Loucy (cell line): ENCODE measurements at regions not wholly inside any gene's neighbourhood (a gene's known extent, or its start where the extent isn't known, plus 50 kb on each side); places are given as distances from the start of the nearest gene placed in this dataset.

Experiments used
- H2AFZ ChIP-seq: fragments of 200-600 bp; sonication (generic); 2 replicates; pipeline ENCODE4 v1.6.0; 2016; ENCODE audit warnings: antibody characterized with exemption, mild to moderate bottlenecking, low read length, moderate library complexity
- H3F3A ChIP-seq: fragments of 200-600 bp; 2 replicates; pipeline ENCODE4 v1.6.0; 2016; ENCODE audit warnings: antibody characterized with exemption, low read depth, mild to moderate bottlenecking
- H3K27me3 ChIP-seq: fragments of 200-600 bp; sonication (generic); 2 replicates; pipeline ENCODE4 v1.6.1; 2014; ENCODE audit warnings: low read length, mild to moderate bottlenecking; ENCODE audit not compliant: insufficient read depth, poor library complexity, severe bottlenecking
- H3K36me3 ChIP-seq: fragments of 200-600 bp; sonication (generic); 2 replicates; pipeline ENCODE4 v1.6.1; 2016; ENCODE audit warnings: low read length; ENCODE audit not compliant: insufficient read depth
- H3K4me1 ChIP-seq: fragments of 200-600 bp; sonication (generic); 2 replicates; pipeline ENCODE4 v1.5.1; 2014; ENCODE audit warnings: low read length, mild to moderate bottlenecking; ENCODE audit not compliant: insufficient read depth, poor library complexity, severe bottlenecking
- H3K4me2 ChIP-seq: fragments of 200-600 bp; sonication (generic); 2 replicates; pipeline ENCODE4 v1.6.0; 2014; ENCODE audit warnings: antibody characterized with exemption, low read length, low read depth, mild to moderate bottlenecking; ENCODE audit not compliant: poor library complexity, severe bottlenecking
- H3K4me3 ChIP-seq: fragments of 200-600 bp; sonication (generic); 2 replicates; pipeline ENCODE4 v1.5.1; 2014; ENCODE audit warnings: low read length, mild to moderate bottlenecking, mixed read lengths; ENCODE audit not compliant: poor library complexity, severe bottlenecking
- H3K79me2 ChIP-seq: fragments of 200-600 bp; sonication (generic); 2 replicates; pipeline ENCODE4 v1.6.1; 2014; ENCODE audit warnings: low read length; ENCODE audit not compliant: insufficient read depth
- H3K9ac ChIP-seq: fragments of 200-600 bp; sonication (generic); 2 replicates; pipeline ENCODE4 v1.6.0; 2014; ENCODE audit warnings: mild to moderate bottlenecking, low read depth, low read length, moderate library complexity; ENCODE audit not compliant: poor library complexity, severe bottlenecking
- H3K9me2 ChIP-seq: fragments of 200-600 bp; sonication (generic); replicated peaks from 2 replicates; pipeline ENCODE4 v1.6.1; 2016; ENCODE audit warnings: low read depth, low read length, mixed read lengths
- H3K9me3 ChIP-seq: fragments of 200-600 bp; sonication (generic); 2 replicates; pipeline ENCODE4 v1.6.1; 2014; ENCODE audit warnings: mild to moderate bottlenecking, antibody characterized with exemption, low read length, low read depth; ENCODE audit not compliant: insufficient read depth
- H4K20me1 ChIP-seq: fragments of 200-600 bp; sonication (generic); 2 replicates; pipeline ENCODE4 v1.6.0; 2014; ENCODE audit warnings: antibody characterized with exemption, low read length, mild to moderate bottlenecking; ENCODE audit not compliant: insufficient read depth, poor library complexity, severe bottlenecking
- EZH2phosphoT487 ChIP-seq: fragments of 200-600 bp; IDR thresholded peaks from 2 replicates; pipeline ENCODE4 v1.6.1; 2018; ENCODE audit warnings: antibody characterized with exemption, mild to moderate bottlenecking, moderate library complexity, borderline replicate concordance
- TF ChIP-seq, protein P1 (sequence below): fragments of 200-600 bp; sonication (generic); conservative IDR thresholded peaks from 2 replicates; pipeline ENCODE4 v1.5.1; 2014; ENCODE audit warnings: mild to moderate bottlenecking, antibody characterized with exemption, low read length

DNA sequence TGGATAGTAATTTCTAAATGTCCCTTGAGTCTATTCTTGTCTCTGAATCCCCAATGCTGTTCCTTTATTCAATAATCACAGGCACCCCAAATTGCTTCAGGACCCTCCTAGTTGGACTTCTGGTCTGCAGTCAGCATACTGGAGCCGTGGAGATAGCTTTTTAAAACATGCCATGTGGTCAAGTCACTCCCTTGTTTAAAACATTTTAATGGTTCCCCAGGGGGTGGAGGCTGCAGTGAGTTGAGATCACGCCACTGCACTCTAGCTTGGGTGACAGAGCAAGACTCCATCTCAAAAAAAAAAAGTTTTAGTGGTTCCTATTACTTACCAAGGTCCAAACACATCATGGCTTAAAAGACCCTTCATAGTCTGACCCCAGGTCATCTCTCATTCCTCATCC, 220.3 kb downstream of the ADAMTS15 start:
- Histone ChIP-seq H3K4me3 (no peak overlapping the region), H3K4me2 (no peak overlapping the region)

DNA sequence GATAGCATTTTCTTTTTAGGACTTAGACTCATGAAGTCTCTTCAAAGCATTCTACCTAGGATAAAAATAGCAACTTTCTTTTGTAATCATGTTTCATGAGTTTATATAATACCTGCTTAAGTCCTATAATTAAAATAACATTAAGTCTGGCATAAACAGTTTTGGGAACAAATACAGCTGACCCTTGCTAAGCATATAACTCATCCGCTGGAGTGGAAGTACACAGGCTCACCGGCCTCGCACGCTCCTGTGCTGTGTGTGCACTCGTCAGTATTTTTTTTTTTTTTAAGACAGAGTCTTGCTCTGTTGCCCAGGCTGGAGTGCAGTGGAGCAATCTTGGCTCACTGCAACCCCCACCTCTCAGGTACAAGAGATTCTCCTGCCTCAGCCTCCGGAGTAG, 221.8 kb downstream of the ADAMTS15 start:
- no peaks in the 10 kb centered on the region for H3K9me3 ChIP-seq
- no peak overlapping the region for H3K4me3 ChIP-seq
- TF ChIP-seq, protein P1, sequence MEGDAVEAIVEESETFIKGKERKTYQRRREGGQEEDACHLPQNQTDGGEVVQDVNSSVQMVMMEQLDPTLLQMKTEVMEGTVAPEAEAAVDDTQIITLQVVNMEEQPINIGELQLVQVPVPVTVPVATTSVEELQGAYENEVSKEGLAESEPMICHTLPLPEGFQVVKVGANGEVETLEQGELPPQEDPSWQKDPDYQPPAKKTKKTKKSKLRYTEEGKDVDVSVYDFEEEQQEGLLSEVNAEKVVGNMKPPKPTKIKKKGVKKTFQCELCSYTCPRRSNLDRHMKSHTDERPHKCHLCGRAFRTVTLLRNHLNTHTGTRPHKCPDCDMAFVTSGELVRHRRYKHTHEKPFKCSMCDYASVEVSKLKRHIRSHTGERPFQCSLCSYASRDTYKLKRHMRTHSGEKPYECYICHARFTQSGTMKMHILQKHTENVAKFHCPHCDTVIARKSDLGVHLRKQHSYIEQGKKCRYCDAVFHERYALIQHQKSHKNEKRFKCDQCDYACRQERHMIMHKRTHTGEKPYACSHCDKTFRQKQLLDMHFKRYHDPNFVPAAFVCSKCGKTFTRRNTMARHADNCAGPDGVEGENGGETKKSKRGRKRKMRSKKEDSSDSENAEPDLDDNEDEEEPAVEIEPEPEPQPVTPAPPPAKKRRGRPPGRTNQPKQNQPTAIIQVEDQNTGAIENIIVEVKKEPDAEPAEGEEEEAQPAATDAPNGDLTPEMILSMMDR, result no peak
- TF ChIP-seq EZH2phosphoT487, result no peak
- H3K27me3 ChIP-seq, result no peaks in the 10 kb centered on the region
- no peaks in the 10 kb centered on the region for H3K36me3 ChIP-seq
- no peak overlapping the region for H2AFZ ChIP-seq
- no peaks in the 10 kb centered on the region for H3K79me2 ChIP-seq
- no peaks in the 10 kb centered on the region for H3K9me2 ChIP-seq
- no peaks in the 10 kb centered on the region for H3K4me1 ChIP-seq
- H4K20me1 ChIP-seq, result no peaks in the 10 kb centered on the region
- no peaks in the 10 kb centered on the region for H3F3A ChIP-seq
- H3K4me2 ChIP-seq, result no peak overlapping the region
- H3K9ac ChIP-seq, result no peak overlapping the region

More for the DNA sequence above, 220.3 kb downstream of the ADAMTS15 start:
- H2AFZ ChIP-seq, result no peak overlapping the region
- H4K20me1 ChIP-seq, result no peaks in the 10 kb centered on the region
- no peaks in the 10 kb centered on the region for H3K9me2 ChIP-seq
- no peaks in the 10 kb centered on the region for H3K79me2 ChIP-seq
- TF ChIP-seq EZH2phosphoT487, result no peak
- TF ChIP-seq, protein P1, result no peak
- H3K9me3 ChIP-seq, result no peaks in the 10 kb centered on the region
- H3F3A ChIP-seq, result no peaks in the 10 kb centered on the region
- no peaks in the 10 kb centered on the region for H3K27me3 ChIP-seq
- no peaks in the 10 kb centered on the region for H3K4me1 ChIP-seq
- H3K36me3 ChIP-seq, result no peaks in the 10 kb centered on the region
- no peak overlapping the region for H3K9ac ChIP-seq

DNA sequence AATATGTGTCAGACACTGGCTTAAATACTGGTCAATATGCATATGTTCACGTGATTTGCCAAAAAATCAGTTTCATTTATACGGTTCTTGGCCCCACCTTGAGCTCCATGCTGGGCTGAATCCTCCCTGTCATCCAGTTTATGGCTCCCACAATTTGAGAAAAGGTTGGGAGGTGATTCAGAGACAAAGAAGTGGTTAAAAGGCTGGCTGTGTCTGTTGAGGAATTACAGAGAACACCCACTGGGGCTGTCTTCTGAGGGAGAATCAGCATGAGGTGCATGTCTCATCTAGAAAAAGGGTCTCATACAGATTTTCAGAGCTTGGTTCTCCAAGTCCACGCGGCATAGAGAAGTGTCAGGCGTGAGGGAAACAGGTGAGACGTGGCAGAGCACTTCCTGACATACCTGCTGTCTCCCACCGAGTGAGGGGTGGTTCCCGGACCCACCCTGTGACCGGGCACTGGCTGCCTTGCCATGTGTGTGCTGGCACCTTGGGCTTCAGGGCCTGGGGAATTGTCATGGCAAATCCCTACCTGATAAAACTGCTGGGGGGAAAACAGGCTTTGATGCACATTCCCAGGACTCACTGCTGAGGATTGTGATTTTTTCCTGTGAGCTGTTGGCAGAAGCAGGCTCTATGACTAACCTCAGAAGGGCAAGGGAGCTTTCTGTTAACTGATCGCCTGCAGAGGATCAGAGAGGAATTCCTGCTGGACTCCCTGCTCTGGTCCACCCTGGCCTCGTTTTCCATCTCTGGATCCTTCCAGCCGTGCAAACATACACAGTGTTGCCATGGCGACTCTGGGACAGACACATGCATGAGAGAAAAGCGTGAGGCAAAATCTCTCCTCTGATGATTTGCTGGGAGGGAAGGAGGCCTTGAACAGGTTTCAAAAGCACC, 223.6 kb downstream of the ADAMTS15 start:
- Histone ChIP-seq H3K4me3 (no peak overlapping the region), H4K20me1 (no peaks in the 10 kb centered on the region), H3K9me2 (no peaks in the 10 kb centered on the region), H3K36me3 (no peaks in the 10 kb centered on the region), H3K9ac (no peak overlapping the region), H3K4me2 (no peak overlapping the region), H3K79me2 (no peaks in the 10 kb centered on the region), H3K4me1 (no peaks in the 10 kb centered on the region), H3F3A (no peaks in the 10 kb centered on the region), H2AFZ (no peak overlapping the region), H3K27me3 (no peaks in the 10 kb centered on the region), H3K9me3 (no peaks in the 10 kb centered on the region)
- TF ChIP-seq, protein P1, result no peak
- TF ChIP-seq EZH2phosphoT487, result no peak
